GM10266 (cell line): ENCODE measurements at regions not wholly inside any gene's neighbourhood (a gene's known extent, or its start where the extent isn't known, plus 50 kb on each side); places are given as distances from the start of the nearest gene placed in this dataset.
"Not testable (repeated sequence)": the region's sequence is repeated elsewhere in the genome, so short reads cannot be mapped to it uniquely, and the experiment has no call there.

Source experiments
- DNase-seq: peaks from one replicate; pipeline ENCODE4 v3.0.0; 2012; ENCODE audit errors: extremely low spot score
- TF ChIP-seq, protein P1 (sequence below): IDR thresholded peaks from 2 replicates; pipeline ENCODE4 v1.5.1; 2012; ENCODE audit warnings: mild to moderate bottlenecking, low read depth; ENCODE audit not compliant: control insufficient read depth, insufficient read depth; ENCODE audit errors: missing control alignments

- TF ChIP-seq, protein P1, sequence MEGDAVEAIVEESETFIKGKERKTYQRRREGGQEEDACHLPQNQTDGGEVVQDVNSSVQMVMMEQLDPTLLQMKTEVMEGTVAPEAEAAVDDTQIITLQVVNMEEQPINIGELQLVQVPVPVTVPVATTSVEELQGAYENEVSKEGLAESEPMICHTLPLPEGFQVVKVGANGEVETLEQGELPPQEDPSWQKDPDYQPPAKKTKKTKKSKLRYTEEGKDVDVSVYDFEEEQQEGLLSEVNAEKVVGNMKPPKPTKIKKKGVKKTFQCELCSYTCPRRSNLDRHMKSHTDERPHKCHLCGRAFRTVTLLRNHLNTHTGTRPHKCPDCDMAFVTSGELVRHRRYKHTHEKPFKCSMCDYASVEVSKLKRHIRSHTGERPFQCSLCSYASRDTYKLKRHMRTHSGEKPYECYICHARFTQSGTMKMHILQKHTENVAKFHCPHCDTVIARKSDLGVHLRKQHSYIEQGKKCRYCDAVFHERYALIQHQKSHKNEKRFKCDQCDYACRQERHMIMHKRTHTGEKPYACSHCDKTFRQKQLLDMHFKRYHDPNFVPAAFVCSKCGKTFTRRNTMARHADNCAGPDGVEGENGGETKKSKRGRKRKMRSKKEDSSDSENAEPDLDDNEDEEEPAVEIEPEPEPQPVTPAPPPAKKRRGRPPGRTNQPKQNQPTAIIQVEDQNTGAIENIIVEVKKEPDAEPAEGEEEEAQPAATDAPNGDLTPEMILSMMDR: no peak
- no peak for DNase-seq
Measured at GRCh38 chr3:190959077-190959476, 96.6 kb upstream of the GMNC start.

DNA sequence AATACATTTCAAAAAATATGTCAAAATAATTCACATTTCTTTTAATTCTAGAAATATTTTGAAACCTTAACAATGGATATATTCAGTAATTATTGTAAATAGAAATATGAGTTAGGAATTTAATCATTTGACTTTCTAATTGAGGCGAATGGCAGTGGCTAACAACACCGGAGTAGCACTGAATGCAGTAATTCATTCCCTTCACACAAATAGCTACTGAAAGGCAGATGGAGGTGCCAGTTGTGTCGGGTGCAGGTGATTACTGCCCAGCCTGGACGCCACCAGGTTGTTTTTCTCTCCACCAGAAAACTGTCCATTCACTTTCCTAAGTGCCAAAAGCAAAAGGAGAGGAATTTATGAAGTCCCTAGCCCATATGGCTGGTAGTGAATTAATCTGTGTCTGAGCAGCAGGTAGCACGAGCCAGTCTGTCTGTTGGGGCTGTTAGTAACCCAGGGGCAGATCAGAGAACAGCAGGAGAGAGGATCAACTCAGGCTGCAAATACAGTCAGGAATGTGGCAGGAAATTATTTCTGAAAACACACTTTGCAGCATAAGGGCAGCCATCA lies 79.3 kb upstream of the GMNC start:
- no peak for DNase-seq
- TF ChIP-seq, protein P1: no peak

DNA sequence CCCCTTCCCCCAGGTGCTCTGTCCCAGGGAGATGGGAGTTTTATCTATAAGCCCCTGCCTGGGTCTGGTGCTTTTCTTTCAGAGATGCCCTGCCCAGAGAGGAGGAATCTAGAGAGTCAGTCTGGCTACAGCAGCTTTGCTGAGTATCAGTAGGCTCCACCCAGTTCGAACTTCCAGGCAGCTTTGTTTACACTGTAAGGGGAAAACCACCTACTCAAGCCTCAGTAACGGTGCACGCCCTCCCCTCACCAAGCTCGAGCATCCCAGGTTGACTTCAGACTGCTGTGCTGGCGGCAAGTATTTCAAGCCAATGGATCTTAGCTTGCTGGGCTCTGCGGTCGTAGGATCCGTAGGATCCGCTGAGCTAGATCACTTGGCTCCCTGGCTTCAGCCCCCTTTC lies 72.1 kb upstream of the GMNC start:
- DNase-seq: not testable (repeated sequence)

- DNase-seq: no peak
- TF ChIP-seq, protein P1: no peak
Measured at GRCh38 chr3:190926619-190927018, 64.1 kb upstream of the GMNC start.

DNA sequence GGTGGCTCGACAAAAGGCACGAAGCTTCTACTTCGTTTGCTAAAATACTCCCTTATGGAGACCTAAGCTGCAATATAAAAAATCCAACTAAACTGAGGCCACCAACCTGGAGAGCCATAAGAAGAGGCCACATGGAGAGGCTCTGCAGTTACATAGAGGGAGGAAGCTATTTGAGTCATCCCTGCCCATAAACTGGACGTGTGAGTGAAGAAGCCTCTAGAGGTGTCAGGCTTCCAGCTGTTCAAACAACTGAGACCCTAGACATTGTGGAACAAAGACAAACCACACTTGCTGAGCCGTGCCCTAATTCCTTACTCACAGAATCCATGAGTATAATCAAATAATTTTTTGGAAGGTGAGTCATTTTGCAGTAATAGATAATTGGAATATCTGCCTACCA lies 50.2 kb upstream of the GMNC start:
- TF ChIP-seq, protein P1: no peak
- DNase-seq: no peak
